ENCODE measurements at regions not wholly inside any gene's neighbourhood (a gene's known extent, or its start where the extent isn't known, plus 50 kb on each side); places are given as distances from the start of the nearest gene placed in this dataset.

GRCh38 chr4:104032896-104033295, 313.1 kb upstream of the TACR3 start:
- no peak overlapping the region for H3K27ac ChIP-seq

GRCh38 chr4:104025251-104025650, 305.5 kb upstream of the TACR3 start:
- no peak for TF ChIP-seq ZFX (IDR thresholded peaks at IDR 0.05; ENCODE audit: borderline replicate concordance)
- TF ChIP-seq CTCF (IDR thresholded peaks at IDR 0.05): no peak
- H3K27ac ChIP-seq: no peak overlapping the region

More at GRCh38 chr4:104032896-104033295, 313.1 kb upstream of the TACR3 start:
- no peak for TF ChIP-seq ZFX (IDR thresholded peaks at IDR 0.05; ENCODE audit: borderline replicate concordance)
- no peak for TF ChIP-seq CTCF (IDR thresholded peaks at IDR 0.05)

- no peak for TF ChIP-seq ZFX (IDR thresholded peaks at IDR 0.05; ENCODE audit: borderline replicate concordance)
- no peak for TF ChIP-seq CTCF (IDR thresholded peaks at IDR 0.05)
- no peak overlapping the region for H3K27ac ChIP-seq
These were observed 303.0 kb upstream of the TACR3 start for GRCh38 chr4:104022831-104023230.

GRCh38 chr4:104022226-104022625, 302.4 kb upstream of the TACR3 start:
- H3K27ac ChIP-seq: no peak overlapping the region
- TF ChIP-seq ZFX (IDR thresholded peaks at IDR 0.05; ENCODE audit: borderline replicate concordance) (no peak), CTCF (IDR thresholded peaks at IDR 0.05) (no peak)

- TF ChIP-seq ZFX (IDR thresholded peaks at IDR 0.05; ENCODE audit: borderline replicate concordance) (no peak), CTCF (IDR thresholded peaks at IDR 0.05) (no peak)
- H3K27ac ChIP-seq: no peak overlapping the region
These were observed 300.9 kb upstream of the TACR3 start for GRCh38 chr4:104020641-104021040.

GRCh38 chr4:104017213-104017612, 297.4 kb upstream of the TACR3 start:
- H3K27ac ChIP-seq: no peak overlapping the region
- TF ChIP-seq ZFX (IDR thresholded peaks at IDR 0.05; ENCODE audit: borderline replicate concordance) (no peak), CTCF (IDR thresholded peaks at IDR 0.05) (no peak)

- TF ChIP-seq CTCF (IDR thresholded peaks at IDR 0.05) (peak; percentile 74), ZFX (IDR thresholded peaks at IDR 0.05; ENCODE audit: borderline replicate concordance) (no peak)
- no peak overlapping the region for H3K27ac ChIP-seq
These were observed 295.9 kb upstream of the TACR3 start for GRCh38 chr4:104015680-104016079.
